RPMI8226 (cell line): ENCODE measurements at regions not wholly inside any gene's neighbourhood (a gene's known extent, or its start where the extent isn't known, plus 50 kb on each side); places are given as distances from the start of the nearest gene placed in this dataset.

ENCODE experiments used
- DNase-seq: peaks from one replicate; pipeline ENCODE4 v3.0.0-alpha.2; 2015

DNA sequence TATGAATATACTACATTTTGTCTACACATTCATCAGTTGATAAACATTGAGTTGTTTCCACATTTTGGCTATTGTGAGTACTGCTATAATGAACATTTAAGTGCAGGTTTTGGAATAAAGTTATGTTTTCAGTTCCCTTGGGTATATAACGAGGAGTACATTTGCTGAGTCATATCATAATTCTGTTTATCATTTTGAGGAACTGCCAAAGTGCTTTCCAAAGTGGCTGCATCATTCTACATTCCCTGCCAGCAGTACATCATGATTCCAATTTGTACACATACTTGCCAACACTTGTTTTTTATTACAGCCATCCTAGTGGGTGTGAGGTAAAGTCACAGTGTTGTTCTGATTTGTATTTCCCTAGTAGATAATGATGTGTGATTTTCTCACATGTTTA lies 1458.6 kb upstream of the TENM4 start:
- peak; percentile 21 for DNase-seq

DNA sequence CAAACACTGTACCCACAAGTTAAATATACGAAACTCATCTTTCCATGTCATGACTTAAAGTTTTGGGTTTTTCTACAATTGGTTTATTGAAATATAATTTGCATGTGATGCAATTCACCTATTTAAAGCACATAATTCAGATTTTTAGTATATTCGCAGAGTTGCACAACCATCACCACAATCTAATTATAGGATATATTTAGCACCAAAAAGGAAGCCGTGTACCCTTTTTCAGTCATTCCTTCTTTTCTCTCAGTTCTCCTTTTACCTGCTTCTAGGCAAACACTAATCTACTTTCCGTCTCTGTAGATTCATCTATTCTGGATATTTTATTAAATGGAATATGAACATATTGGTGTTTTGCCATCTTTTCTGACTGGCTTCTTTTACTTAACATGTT lies 1458.1 kb upstream of the TENM4 start:
- DNase-seq: peak; percentile 30

DNA sequence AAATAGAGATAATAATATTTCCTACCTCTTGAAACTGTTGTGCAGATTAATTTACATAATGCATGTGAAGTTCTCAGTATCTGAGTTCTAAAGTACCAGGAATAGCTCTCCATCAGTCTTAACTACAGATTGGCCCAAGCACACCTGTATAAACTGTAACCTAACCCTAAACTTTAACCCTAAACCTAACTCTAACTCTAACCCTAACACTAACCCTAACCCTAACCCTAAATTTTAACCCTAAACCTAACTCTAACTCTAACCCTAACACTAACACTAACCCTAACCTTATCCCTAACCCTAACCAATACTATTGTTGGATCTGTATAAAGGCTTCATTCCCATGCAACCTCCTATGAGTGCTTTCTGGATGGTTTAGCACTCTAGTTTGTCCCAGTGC lies 1445.9 kb upstream of the TENM4 start:
- no peak for DNase-seq

DNA sequence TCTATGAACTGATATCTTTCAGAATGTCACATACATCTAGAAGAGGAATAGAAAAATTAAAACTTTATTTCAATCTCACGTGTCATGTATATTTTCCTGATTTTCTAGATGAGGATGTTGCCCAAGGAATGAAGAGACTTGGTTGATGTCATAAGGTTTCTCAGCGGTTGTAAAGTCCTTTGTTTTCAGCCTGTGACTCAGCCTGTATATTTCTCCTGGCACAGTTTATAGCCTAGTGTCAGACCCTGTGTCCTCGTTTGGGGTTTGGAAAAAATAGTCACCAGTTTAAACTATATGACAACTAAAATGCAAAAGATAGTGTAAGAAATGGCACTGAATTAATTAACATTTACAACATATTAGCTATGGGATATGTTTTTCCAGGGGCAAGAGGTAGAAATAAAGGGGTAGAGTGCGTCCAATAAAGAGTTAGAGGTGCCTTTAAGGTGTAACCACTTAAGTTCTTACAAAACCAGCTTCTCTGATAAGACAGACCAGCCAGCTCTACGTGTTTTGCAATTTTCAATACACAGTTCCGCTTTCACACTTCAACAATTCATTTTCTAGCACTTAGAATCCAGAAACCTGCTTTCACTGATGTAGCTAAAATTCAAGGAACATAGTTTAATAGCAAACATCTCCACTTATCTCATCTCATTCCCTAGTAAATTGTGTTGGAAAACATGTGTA lies 1432.6 kb upstream of the TENM4 start:
- peak; percentile 4 for DNase-seq

GRCh38 chr11:80872116-80872728 lies 1431.4 kb upstream of the TENM4 start:
- DNase-seq: no peak

- DNase-seq: no peak
Measured at GRCh38 chr11:80868831-80869230, 1428.0 kb upstream of the TENM4 start.

- DNase-seq: no peak
Measured at GRCh38 chr11:80862011-80862410, 1421.2 kb upstream of the TENM4 start.

DNA sequence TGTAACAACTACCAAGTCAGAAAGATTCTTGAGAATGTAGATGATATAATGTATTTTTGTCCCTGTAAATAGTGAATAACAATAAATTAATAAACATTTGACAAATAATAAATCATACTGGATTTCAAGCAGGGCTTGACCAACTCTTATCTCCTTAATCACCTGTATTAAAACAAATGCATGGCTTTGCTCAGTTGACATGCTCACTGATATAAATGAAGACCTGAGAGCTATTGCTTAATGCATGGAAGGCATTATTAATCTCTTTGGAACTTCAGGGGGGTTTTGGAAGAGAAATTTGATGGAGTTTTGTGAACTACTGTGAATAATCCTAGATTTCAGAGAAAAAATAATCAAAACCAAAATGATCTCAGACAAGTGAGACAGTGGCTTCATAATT lies 1420.4 kb upstream of the TENM4 start:
- DNase-seq: no peak

GRCh38 chr11:80860632-80861031 lies 1419.8 kb upstream of the TENM4 start:
- no peak for DNase-seq

- no peak for DNase-seq
Measured at GRCh38 chr11:80856066-80856465, 1415.2 kb upstream of the TENM4 start.

- DNase-seq: no peak
Measured at GRCh38 chr11:80855426-80855825, 1414.6 kb upstream of the TENM4 start.

- no peak for DNase-seq
Measured at GRCh38 chr11:80849253-80849652, 1408.4 kb upstream of the TENM4 start.

GRCh38 chr11:80846979-80847378 lies 1406.1 kb upstream of the TENM4 start:
- no peak for DNase-seq

- DNase-seq: no peak
Measured at GRCh38 chr11:80846442-80846841, 1405.6 kb upstream of the TENM4 start.

GRCh38 chr11:80844110-80844819 lies 1403.4 kb upstream of the TENM4 start:
- DNase-seq: no peak

- DNase-seq: no peak
Measured at GRCh38 chr11:80843266-80843974, 1402.6 kb upstream of the TENM4 start.

GRCh38 chr11:80842246-80842645 lies 1401.4 kb upstream of the TENM4 start:
- DNase-seq: no peak

DNA sequence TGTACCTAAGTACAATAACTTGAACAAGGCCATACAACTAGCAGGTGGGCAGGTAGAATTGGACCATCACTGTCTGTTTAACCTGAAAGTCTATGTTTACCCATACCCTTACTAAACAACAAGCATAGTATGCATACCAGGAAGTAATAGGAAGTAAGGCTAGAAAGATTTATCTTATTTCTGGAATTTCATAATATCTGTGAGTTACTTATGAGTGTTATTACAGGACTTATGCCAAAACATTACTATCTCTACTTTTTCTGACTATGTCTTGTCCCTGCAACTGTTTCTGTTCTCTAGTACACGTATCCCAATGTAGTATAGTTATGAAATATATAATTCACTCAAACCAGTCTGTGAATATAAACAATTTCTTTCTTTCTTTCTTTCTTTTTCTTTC lies 1400.8 kb upstream of the TENM4 start:
- no peak for DNase-seq

GRCh38 chr11:80838153-80838552 lies 1397.3 kb upstream of the TENM4 start:
- DNase-seq: no peak

GRCh38 chr11:80837051-80837450 lies 1396.2 kb upstream of the TENM4 start:
- DNase-seq: no peak

DNA sequence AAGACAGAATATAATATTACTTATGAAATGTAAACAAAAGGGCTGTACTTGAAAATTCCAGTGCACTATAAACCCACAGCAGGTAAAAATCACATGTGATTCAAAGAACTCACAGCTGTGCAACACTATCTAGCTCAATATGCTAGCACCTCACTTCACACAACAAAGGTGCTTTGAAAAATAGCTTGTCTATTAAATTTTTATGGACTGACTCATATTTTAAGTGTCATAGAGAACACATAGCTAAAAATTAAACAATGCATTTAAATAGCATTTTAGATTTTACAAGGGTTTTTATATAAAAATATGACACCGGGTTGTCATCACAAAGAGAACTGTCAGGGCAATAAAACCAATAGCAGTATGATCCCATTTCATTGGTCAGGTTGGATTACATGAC lies 1390.5 kb upstream of the TENM4 start:
- DNase-seq: no peak

DNA sequence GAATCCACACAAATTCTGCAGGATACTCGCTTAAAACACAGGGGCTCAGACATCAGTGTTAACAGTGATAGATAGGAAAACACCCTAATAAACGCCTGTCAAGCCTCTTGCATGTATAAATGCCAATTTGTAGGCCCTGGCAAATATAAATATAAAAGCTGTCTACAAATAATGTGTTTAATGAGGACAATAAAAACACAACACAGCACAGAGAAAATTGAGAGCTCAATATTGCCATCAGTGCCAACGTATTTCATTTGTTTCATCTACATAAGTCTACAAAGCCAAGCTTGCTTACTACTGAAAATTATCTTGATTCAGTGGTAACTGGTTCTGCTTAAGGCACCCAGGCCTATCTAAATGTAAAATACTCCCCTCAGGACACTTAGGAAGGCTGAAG lies 1387.0 kb upstream of the TENM4 start:
- no peak for DNase-seq

DNA sequence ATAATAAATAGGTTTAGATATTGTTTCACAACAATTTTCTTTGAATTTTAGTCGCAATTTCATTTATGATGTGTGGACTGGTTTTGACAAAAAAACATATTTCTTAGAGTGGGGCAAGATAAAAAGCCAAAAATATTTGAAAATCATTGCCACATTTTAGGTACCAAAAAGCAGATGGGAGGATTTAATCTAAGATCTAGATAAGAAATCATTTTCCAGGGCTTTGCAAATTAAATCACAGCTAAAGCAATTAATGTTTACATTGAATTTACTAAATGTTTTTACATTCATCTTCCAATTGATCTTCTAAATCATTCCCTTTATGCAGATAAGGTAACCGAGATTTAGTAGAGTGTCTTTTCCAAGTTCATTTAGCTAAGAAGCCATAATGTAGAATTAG lies 1386.0 kb upstream of the TENM4 start:
- DNase-seq: no peak

- no peak for DNase-seq
Measured at GRCh38 chr11:80822308-80822707, 1381.5 kb upstream of the TENM4 start.
